B cell (primary cell): ENCODE measurements at regions not wholly inside any gene's neighbourhood (a gene's known extent, or its start where the extent isn't known, plus 50 kb on each side); places are given as distances from the start of the nearest gene placed in this dataset.

Experiments
- ATAC-seq: fragments of 200-7000 bp; cut with Tn5 transposase; one replicate; pipeline ENCODE4 v1.10.0; 2021; ENCODE audit warnings: low read depth, mild to moderate bottlenecking, moderate number of reproducible peaks, moderate library complexity
- CTCF ChIA-PET: fragments of 350-600 bp; sonication (Branson Sonifier 250); formaldehyde crosslinking; loops from one replicate; lab custom pipeline; 2021; ENCODE audit warnings: antibody characterized with exemption, inconsistent platforms; lab: Charles Lee
- POLR2A ChIA-PET: fragments of 350-600 bp; sonication (Branson Sonifier 250); formaldehyde crosslinking; loops from one replicate; lab custom pipeline; 2021; ENCODE audit warnings: antibody characterized with exemption; lab: Charles Lee
- DNase-seq: peaks from one replicate; pipeline ENCODE4 v3.0.0; 2013
- H2AFZ ChIP-seq: 2 replicates; pipeline ENCODE4 v1.6.1; 2012; ENCODE audit warnings: mild to moderate bottlenecking, low read depth, low read length; ENCODE audit not compliant: insufficient read depth, poor library complexity, severe bottlenecking
- H3K27ac ChIP-seq, 2 donors: 1 replicate in 1 of 2; 2 replicates in 1 of 2; pipeline ENCODE4 v1.5.1; 2012 to 2013; ENCODE audit warnings: low read length in 2 of 2, mild to moderate bottlenecking in 2 of 2, moderate library complexity in 1 of 2
- H3K27me3 ChIP-seq, 4 experiments: fragments of 200-600 bp in 1 of 4; sonication (generic) in 1 of 4; replicated peaks in 1 of 4; 1 replicate in 2 of 4; 2 replicates in 2 of 4; pipeline versions ENCODE4 v1.6.1 to v1.7.0; 2013 to 2016; ENCODE audit warnings: low read length in 3 of 4, mild to moderate bottlenecking in 2 of 4, mixed read lengths in 1 of 4, moderate library complexity in 1 of 4; ENCODE audit not compliant: insufficient read depth in 4 of 4, control insufficient read depth in 3 of 4; ENCODE audit errors: control extremely low read depth in 1 of 4
- H3K36me3 ChIP-seq, 2 experiments: replicated peaks in 1 of 2; 1 replicate in 1 of 2; 2 replicates in 1 of 2; pipeline versions ENCODE4 v1.6.1 to v1.7.1; 2013; ENCODE audit warnings: low read length in 1 of 2; ENCODE audit not compliant: insufficient read depth in 2 of 2, control insufficient read depth in 1 of 2; ENCODE audit errors: control extremely low read depth in 1 of 2, extremely low read depth in 1 of 2
- H3K4me1 ChIP-seq, 2 donors: fragments of 200-600 bp in 1 of 2; sonication (generic) in 1 of 2; 1 replicate in 1 of 2; 2 replicates in 1 of 2; pipeline versions ENCODE4 v1.5.1 to v1.6.1; 2013 to 2017; ENCODE audit warnings: low read length in 2 of 2; ENCODE audit not compliant: control insufficient read depth in 2 of 2, insufficient read depth in 2 of 2
- H3K4me2 ChIP-seq: replicated peaks from 2 replicates; pipeline ENCODE3; 2012; ENCODE audit warnings: mild to moderate bottlenecking, low read depth, low read length; ENCODE audit not compliant: poor library complexity, severe bottlenecking
- H3K4me3 ChIP-seq, 5 experiments: fragments of 200-600 bp in 1 of 5; sonication (generic) in 1 of 5; 1 replicate in 3 of 5; 2 replicates in 2 of 5; pipeline versions ENCODE4 v1.5.1 to v1.7.0; 2011 to 2016; ENCODE audit warnings: low read length in 4 of 5, mild to moderate bottlenecking in 4 of 5, low read depth in 2 of 5, control low read depth in 1 of 5, moderate library complexity in 1 of 5; ENCODE audit not compliant: insufficient read depth in 1 of 5; ENCODE audit errors: control extremely low read depth in 1 of 5, extremely low read depth in 1 of 5
- H3K79me2 ChIP-seq: fragments of 200-600 bp; sonication (generic); one replicate; pipeline ENCODE4 v1.6.0; 2016; ENCODE audit warnings: low read length; ENCODE audit not compliant: control insufficient read depth, insufficient read depth
- H3K9ac ChIP-seq: fragments of 200-600 bp; sonication (generic); 2 replicates; pipeline ENCODE4 v1.6.1; 2017; ENCODE audit warnings: mild to moderate bottlenecking, low read length, moderate library complexity
- H3K9me3 ChIP-seq, 3 donors: one replicate each; pipeline versions ENCODE4 v1.6.1 to v1.7.1; 2013; ENCODE audit warnings: low read length in 2 of 3; ENCODE audit not compliant: control insufficient read depth in 2 of 3, insufficient read depth in 1 of 3; ENCODE audit errors: control extremely low read depth in 1 of 3
- H4K20me1 ChIP-seq: 2 replicates; pipeline ENCODE4 v1.6.0; 2012; ENCODE audit warnings: mild to moderate bottlenecking, low read length; ENCODE audit not compliant: insufficient read depth, control insufficient read depth, poor library complexity, severe bottlenecking
- H3K27ac Mint-ChIP-seq: one replicate; pipeline ENCODE4 v1.8.0; 2021; ENCODE audit warnings: mixed read lengths
- H3K27me3 Mint-ChIP-seq: one replicate; pipeline ENCODE4 v1.8.0; 2021; ENCODE audit warnings: mixed read lengths
- H3K4me1 Mint-ChIP-seq: one replicate; pipeline ENCODE4 v1.8.0; 2021; ENCODE audit warnings: mixed read lengths
- H3K4me3 Mint-ChIP-seq: one replicate; pipeline ENCODE4 v1.8.0; 2021; ENCODE audit warnings: mixed read lengths
- H3K9me3 Mint-ChIP-seq: one replicate; pipeline ENCODE4 v1.8.0; 2022; ENCODE audit warnings: mixed read lengths; ENCODE audit not compliant: insufficient read depth
- CTCF ChIP-seq: fragments of 200-600 bp; IDR thresholded peaks from one replicate; pipeline ENCODE4 v1.8.0; 2022; ENCODE audit warnings: antibody characterized with exemption, mild to moderate bottlenecking
- EZH2 ChIP-seq: IDR thresholded peaks from 2 replicates; pipeline ENCODE4 v1.6.1; 2012; ENCODE audit warnings: borderline replicate concordance, low read depth, mild to moderate bottlenecking, moderate library complexity, low read length; ENCODE audit not compliant: insufficient read depth, poor library complexity, severe bottlenecking
- WGBS: methylation state at CpG from one replicate; pipeline ENCODE4 v1.1.5; 2013; ENCODE audit warnings: missing lambda C conversion rate; ENCODE audit not compliant: insufficient coverage; 5-methylcytosine and 5-hydroxymethylcytosine counted together
- intact Hi-C: fragments of 100-400 bp; cut with micrococcal nuclease; formaldehyde crosslinking; loops from one replicate; pipeline ENCODE4 v1.10.0; 2022

GRCh38 chr10:10528563-10528910, 489.1 kb upstream of the CELF2 start:
- H3K27ac Mint-ChIP-seq = no peak overlapping the region
- H3K4me3 ChIP-seq = no peak overlapping the region
- no peaks in the 10 kb centered on the region for H3K9me3 ChIP-seq

GRCh38 chr10:10530313-10530712, 487.4 kb upstream of the CELF2 start:
- intact Hi-C loops = no loop called here
- no peaks in the 10 kb centered on the region for H3K27me3 Mint-ChIP-seq
- no peak overlapping the region for H3K4me2 ChIP-seq
- ATAC-seq (no peak), DNase-seq (no peak)
- no peaks in the 10 kb centered on the region for H3K27me3 ChIP-seq
- ChIA-PET CTCF (no interaction called here), POLR2A (no interaction called here)
- TF ChIP-seq EZH2 (no peak), CTCF (no peak)
- no peaks in the 10 kb centered on the region for H3K9me3 Mint-ChIP-seq
- no peak overlapping the region for H3K27ac ChIP-seq
- H4K20me1 ChIP-seq = no peaks in the 10 kb centered on the region
- no peaks in the 10 kb centered on the region for H3K9me3 ChIP-seq
- no peaks in the 10 kb centered on the region for H3K4me1 ChIP-seq
- no peaks in the 10 kb centered on the region for H3K4me1 Mint-ChIP-seq
- no peak overlapping the region for H3K9ac ChIP-seq
- H3K4me3 Mint-ChIP-seq = no peak overlapping the region
- H3K27ac Mint-ChIP-seq = no peak overlapping the region
- no peaks in the 10 kb centered on the region for H3K36me3 ChIP-seq
- no peak overlapping the region for H2AFZ ChIP-seq
- 60% methylated on average over 1 of the region's 3 CpGs for WGBS
- H3K4me3 ChIP-seq = no peak overlapping the region
- H3K79me2 ChIP-seq = no peaks in the 10 kb centered on the region

More at GRCh38 chr10:10528563-10528910, 489.1 kb upstream of the CELF2 start:
- H3K4me2 ChIP-seq = no peak overlapping the region
- no peaks in the 10 kb centered on the region for H3K36me3 ChIP-seq
- Mint-ChIP-seq H3K27me3 (no peaks in the 10 kb centered on the region), H3K4me3 (no peak overlapping the region), H3K9me3 (no peaks in the 10 kb centered on the region), H3K4me1 (no peaks in the 10 kb centered on the region)
- no peaks in the 10 kb centered on the region for H3K4me1 ChIP-seq
- DNase-seq (no peak), ATAC-seq (no peak)
- POLR2A ChIA-PET = no interaction called here
- TF ChIP-seq EZH2 = no peak
- no peak for TF ChIP-seq CTCF
- no peaks in the 10 kb centered on the region for H3K79me2 ChIP-seq
- intact Hi-C loops = no loop called here
- H2AFZ ChIP-seq = no peak overlapping the region
- H3K9ac ChIP-seq = no peak overlapping the region
- WGBS = no CpG with 5 or more reads among the region's 3 CpGs
- CTCF ChIA-PET = no interaction called here
- H3K27me3 ChIP-seq = no peaks in the 10 kb centered on the region
- no peaks in the 10 kb centered on the region for H4K20me1 ChIP-seq
- no peak overlapping the region for H3K27ac ChIP-seq
